HepG2 (cell line): ENCODE measurements at regions not wholly inside any gene's neighbourhood (a gene's known extent, or its start where the extent isn't known, plus 50 kb on each side); places are given as distances from the start of the nearest gene placed in this dataset.

Experiments
- ATAC-seq: fragments of 200-7000 bp; cut with Tn5 transposase; 3 replicates; pipeline ENCODE4 v1.9.1; 2020; ENCODE audit warnings: mild to moderate bottlenecking, moderate library complexity
- BruUV-seq: library from RNA; stranded (reverse); fragments of 400-500 nt; replicated peaks from 2 replicates; lab custom pipeline; 2021; lab: Mats Ljungman, UMichigan
- CTCF ChIA-PET: fragments of 300-600 bp; formaldehyde crosslinking; extraction: SDS; loops from one replicate; lab custom pipeline; 2021; ENCODE audit warnings: low total read pairs, inconsistent platforms, low intra/inter-chr PET ratio; lab: Yijun Ruan, JAX
- POLR2A ChIA-PET: fragments of 350-600 bp; sonication (Branson Sonifier 250); formaldehyde crosslinking; loops from one replicate; lab custom pipeline; 2020; ENCODE audit warnings: antibody characterized with exemption, inconsistent platforms; lab: Yijun Ruan, JAX
- DNase-seq: peaks from one replicate; pipeline ENCODE4 v3.0.0-alpha.2; 2015; ENCODE audit warnings: low spot score
- FAIRE-seq: peaks from 3 replicates; lab custom pipeline; 2011; peaks lifted over from hg19 to GRCh38; lab: Jason Lieb, UNC
- H2AFZ ChIP-seq: one replicate; pipeline ENCODE4 v1.6.1; 2011; ENCODE audit warnings: low read length, inconsistent platforms
- H3K27ac ChIP-seq: fragments of 300-600 bp; 3 replicates; pipeline ENCODE4 v1.8.0; 2011; ENCODE audit warnings: mixed run types, mild to moderate bottlenecking, mixed read lengths, low read length, inconsistent platforms; ENCODE audit not compliant: insufficient read depth; ENCODE audit errors: extremely low read length
- H3K27me3 ChIP-seq, 2 experiments: fragments of 200-600 bp in 1 of 2; 2 replicates in 1 of 2; 3 replicates in 1 of 2; pipeline versions ENCODE4 v1.6.0 to v1.8.0; 2011; ENCODE audit warnings: low read length in 2 of 2, mild to moderate bottlenecking in 2 of 2, moderate library complexity in 2 of 2, inconsistent platforms in 1 of 2; ENCODE audit not compliant: insufficient read depth in 2 of 2, control insufficient read depth in 1 of 2
- H3K36me3 ChIP-seq, 2 experiments: fragments of 200-600 bp in 1 of 2; replicated peaks in 1 of 2; 2 replicates in 1 of 2; 3 replicates in 1 of 2; pipeline versions ENCODE4 v1.5.1 to v1.8.0; 2011; ENCODE audit warnings: low read length in 2 of 2, inconsistent platforms in 1 of 2; ENCODE audit not compliant: insufficient read depth in 2 of 2, control insufficient read depth in 1 of 2
- H3K4me1 ChIP-seq: 2 replicates; pipeline ENCODE4 v1.5.1; 2012; ENCODE audit warnings: low read length, inconsistent platforms; ENCODE audit not compliant: insufficient read depth
- H3K4me2 ChIP-seq: 2 replicates; pipeline ENCODE4 v1.6.0; 2011; ENCODE audit warnings: low read depth, low read length, inconsistent platforms
- H3K4me3 ChIP-seq, 3 experiments: fragments of 200-600 bp in 1 of 3; sonication (generic), shearing (Covaris generic) in 1 of 3; replicated peaks in 1 of 3; 2 replicates each; pipeline ENCODE4 v1.5.1; 2011 to 2016; ENCODE audit warnings: low read length in 3 of 3, inconsistent platforms in 2 of 3, low read depth in 2 of 3, mild to moderate bottlenecking in 2 of 3, control low read depth in 1 of 3, mixed read lengths in 1 of 3; ENCODE audit not compliant: insufficient read depth in 1 of 3
- H3K79me2 ChIP-seq: one replicate; pipeline ENCODE4 v1.6.1; 2011; ENCODE audit warnings: low read length, inconsistent platforms; ENCODE audit not compliant: insufficient read depth
- H3K9ac ChIP-seq: 2 replicates; pipeline ENCODE4 v1.6.0; 2011; ENCODE audit warnings: mild to moderate bottlenecking, low read depth, low read length, inconsistent platforms; ENCODE audit not compliant: insufficient read depth
- H3K9me3 ChIP-seq: 2 replicates; pipeline ENCODE4 v1.5.1; 2012; ENCODE audit warnings: mild to moderate bottlenecking, low read length
- H4K20me1 ChIP-seq: 2 replicates; pipeline ENCODE4 v1.6.0; 2011; ENCODE audit warnings: inconsistent platforms, mild to moderate bottlenecking, low read length, moderate library complexity; ENCODE audit not compliant: insufficient read depth
- CCAR2 ChIP-seq: fragments of 200-400 bp; formaldehyde crosslinking; optimal IDR thresholded peaks from 2 replicates; pipeline ENCODE3; 2018; ENCODE audit warnings: low read depth, mild to moderate bottlenecking, low read length, moderate library complexity
- UBTF ChIP-seq: sonication (generic); formaldehyde crosslinking; IDR thresholded peaks from 2 replicates; pipeline ENCODE4 v1.4.0; 2020; ENCODE audit warnings: mild to moderate bottlenecking, missing genetic modification reagents
- ZBTB37 ChIP-seq: sonication (generic); formaldehyde crosslinking; IDR thresholded peaks from 2 replicates; pipeline ENCODE4 v1.4.0; 2020; ENCODE audit warnings: mild to moderate bottlenecking, missing genetic modification reagents
- ZNF552 ChIP-seq: sonication (generic); formaldehyde crosslinking; IDR thresholded peaks from 2 replicates; pipeline ENCODE4 v1.9.0; 2022; ENCODE audit warnings: missing genetic modification reagents, mild to moderate bottlenecking, borderline replicate concordance
- WGBS: methylation state at CpG from one replicate; pipeline ENCODE4 v1.1.6; 2017; ENCODE audit warnings: low lambda C conversion rate; 5-methylcytosine and 5-hydroxymethylcytosine counted together
- in situ Hi-C: cut with HindIII; loops from 2 replicates; pipeline ENCODE4 v1.10.0; 2017; ENCODE audit warnings: low pct_unique_long_range_greater_than_20kb; ENCODE audit not compliant: extremely low pct_ligation_motif_present
- intact Hi-C: fragments of 100-400 bp; cut with micrococcal nuclease; formaldehyde crosslinking; loops from one replicate; pipeline ENCODE4 v1.10.0; 2022; ENCODE audit not compliant: unreplicated experiment

GRCh38 chr6:72559555-72559954 is 62.3 kb upstream of the KCNQ5 start:
- H3K4me1 ChIP-seq, result no peaks in the 10 kb centered on the region
- no peak for DNase-seq
- no peaks in the 10 kb centered on the region for H3K9me3 ChIP-seq
- CTCF ChIA-PET, result no interaction called here
- no peaks in the 10 kb centered on the region for H3K79me2 ChIP-seq
- no peaks in the 10 kb centered on the region for H3K36me3 ChIP-seq
- no peak for ATAC-seq
- H3K27me3 ChIP-seq, result no peaks in the 10 kb centered on the region
- intact Hi-C loops, result no loop called here
- in situ Hi-C loops, result no loop called here
- H4K20me1 ChIP-seq, result no peaks in the 10 kb centered on the region
- no peak for FAIRE-seq
- H3K9ac ChIP-seq, result no peak overlapping the region
- no peak overlapping the region for H3K4me3 ChIP-seq
- no peak overlapping the region for H2AFZ ChIP-seq
- TF ChIP-seq ZBTB37 (CRISPR knock-in tag), result no peak
- TF ChIP-seq UBTF (CRISPR knock-in tag), result no peak
- no peak for TF ChIP-seq ZNF552
- no peak for TF ChIP-seq CCAR2
- BruUV-seq, result no TSS peak
- POLR2A ChIA-PET, result no interaction called here
- no peak overlapping the region for H3K27ac ChIP-seq
- WGBS, result 0% methylated on average over 3 of the region's 3 CpGs
- no peak overlapping the region for H3K4me2 ChIP-seq
